Activated naive CD4-positive, alpha-beta T cell (primary cell): ENCODE measurements at regions not wholly inside any gene's neighbourhood (a gene's known extent, or its start where the extent isn't known, plus 50 kb on each side); places are given as distances from the start of the nearest gene placed in this dataset.

Experiments used
- DNase-seq, 4 experiments: peaks; one replicate each; lab custom pipeline; 2025; lab: John Stamatoyannopoulos, UW

GRCh38 chr3:56985460-56985859 is 75.0 kb upstream of the SPATA12 start:
- no peak for DNase-seq

GRCh38 chr3:56983427-56983826 is 77.0 kb upstream of the SPATA12 start:
- DNase-seq = no peak

GRCh38 chr3:56981445-56982230 is 78.8 kb upstream of the SPATA12 start:
- DNase-seq = no peak

GRCh38 chr3:56980798-56981390 is 79.6 kb upstream of the SPATA12 start:
- DNase-seq = no peak

GRCh38 chr3:56980243-56980642 is 80.2 kb upstream of the SPATA12 start:
- no peak for DNase-seq

- no peak for DNase-seq
These were observed 80.7 kb upstream of the SPATA12 start for GRCh38 chr3:56979791-56980190.

GRCh38 chr3:56977561-56977889 is 82.9 kb upstream of the SPATA12 start:
- DNase-seq = no peak

- no peak for DNase-seq
These were observed 83.6 kb upstream of the SPATA12 start for GRCh38 chr3:56976651-56977560.

GRCh38 chr3:56975567-56975966 is 84.9 kb upstream of the SPATA12 start:
- DNase-seq = no peak

GRCh38 chr3:56974247-56974930 is 86.1 kb upstream of the SPATA12 start:
- DNase-seq = no peak

- no peak for DNase-seq
These were observed 88.6 kb upstream of the SPATA12 start for GRCh38 chr3:56971816-56972215.

GRCh38 chr3:56971261-56971660 is 89.2 kb upstream of the SPATA12 start:
- DNase-seq = no peak

- DNase-seq = no peak
These were observed 90.0 kb upstream of the SPATA12 start for GRCh38 chr3:56970461-56970879.

- DNase-seq = no peak
These were observed 90.6 kb upstream of the SPATA12 start for GRCh38 chr3:56969851-56970250.

GRCh38 chr3:56966509-56966908 is 94.0 kb upstream of the SPATA12 start:
- no peak for DNase-seq

- no peak for DNase-seq
These were observed 94.4 kb upstream of the SPATA12 start for GRCh38 chr3:56966104-56966503.

- no peak for DNase-seq
These were observed 97.5 kb upstream of the SPATA12 start for GRCh38 chr3:56962922-56963321.

GRCh38 chr3:56962206-56962605 is 98.3 kb upstream of the SPATA12 start:
- no peak for DNase-seq

GRCh38 chr3:56960234-56960917 is 100.1 kb upstream of the SPATA12 start:
- no peak for DNase-seq

- DNase-seq = no peak
These were observed 101.6 kb upstream of the SPATA12 start for GRCh38 chr3:56958879-56959278.

- no peak for DNase-seq
These were observed 102.9 kb upstream of the SPATA12 start for GRCh38 chr3:56957522-56957921.

- DNase-seq = no peak
These were observed 103.6 kb upstream of the SPATA12 start for GRCh38 chr3:56956906-56957305.
